DMS 273 treated with DMSO at 0.1 percent for 48 hours (cell line): ENCODE measurements at regions not wholly inside any gene's neighbourhood (a gene's known extent, or its start where the extent isn't known, plus 50 kb on each side); places are given as distances from the start of the nearest gene placed in this dataset.
"Not testable (repeated sequence)": the region's sequence is repeated elsewhere in the genome, so short reads cannot be mapped to it uniquely, and the experiment has no call there.

Experiments
- DNase-seq: peaks from one replicate; lab custom pipeline; 2025; lab: John Stamatoyannopoulos, UW

DNA sequence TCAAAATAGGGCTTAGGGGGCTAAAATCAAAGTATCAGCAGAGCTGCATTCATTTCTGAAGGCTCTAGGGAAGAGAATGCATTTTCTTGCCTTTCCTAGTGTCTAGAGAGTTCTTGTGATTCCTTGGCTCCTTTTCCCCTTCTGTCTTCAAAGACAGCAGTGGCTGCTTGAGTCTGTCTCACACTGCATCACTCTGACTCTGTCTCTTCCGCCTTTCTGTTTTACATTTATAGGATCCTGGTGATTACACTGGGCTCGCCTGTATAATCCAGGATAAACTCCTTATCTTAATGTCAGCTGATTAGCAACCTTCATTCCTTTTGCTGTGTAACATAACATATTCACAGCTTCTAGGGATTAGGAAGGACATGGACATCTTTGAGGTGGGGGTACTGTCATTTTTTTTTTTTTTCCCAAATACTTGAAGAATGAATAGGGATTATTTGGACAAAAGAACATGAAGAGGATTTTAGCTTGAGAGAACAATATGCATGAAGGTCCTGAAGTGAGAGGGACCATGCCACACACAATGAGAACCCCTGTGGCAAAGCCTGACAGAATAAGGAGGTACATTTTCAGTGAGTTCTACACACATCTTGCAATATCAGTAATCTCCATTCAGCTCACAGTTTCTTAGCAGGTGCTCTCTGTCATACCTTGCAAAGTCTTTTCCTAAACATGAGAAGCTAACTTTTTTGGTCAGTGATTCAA, 267.6 kb downstream of the FAM170A start:
- DNase-seq, result no peak

DNA sequence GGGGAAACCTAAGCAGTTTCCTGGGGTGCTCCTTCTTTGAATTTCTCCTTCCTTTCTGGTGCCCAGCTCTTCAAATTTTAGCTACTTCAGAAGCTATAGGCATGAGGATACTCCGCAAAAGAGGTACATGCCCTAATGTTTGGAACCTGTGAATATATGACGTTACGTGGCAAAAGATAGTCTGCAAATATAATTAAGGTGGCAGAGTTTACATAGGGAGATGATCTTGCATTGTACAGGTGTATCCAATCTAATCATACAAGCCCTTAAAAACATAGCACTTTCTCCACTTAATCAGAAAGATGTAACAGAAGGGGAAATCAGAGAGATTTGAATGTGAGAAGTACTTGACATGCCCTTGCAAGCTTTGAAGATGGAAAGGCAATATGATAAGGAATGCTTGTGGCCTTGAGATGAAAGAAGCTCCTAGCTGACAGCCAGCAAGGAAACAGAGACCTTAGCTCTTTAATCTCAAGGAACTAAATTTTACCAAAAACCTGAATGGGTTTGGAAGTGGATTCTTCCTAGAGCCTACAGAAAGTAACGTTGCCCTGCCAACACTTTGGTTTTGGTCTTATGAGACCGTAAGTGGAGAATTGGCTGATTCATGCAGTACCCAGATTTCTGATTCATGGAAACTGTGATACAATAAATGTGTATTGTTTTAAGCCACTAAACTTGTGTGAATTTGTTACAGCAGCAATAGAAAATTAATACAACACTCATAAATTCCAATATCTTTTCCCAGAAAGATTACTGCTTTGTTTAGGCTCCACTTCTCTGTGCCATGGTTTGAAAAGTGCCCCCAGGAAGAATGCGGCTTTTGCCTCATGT, 268.4 kb downstream of the FAM170A start:
- DNase-seq, result no peak

DNA sequence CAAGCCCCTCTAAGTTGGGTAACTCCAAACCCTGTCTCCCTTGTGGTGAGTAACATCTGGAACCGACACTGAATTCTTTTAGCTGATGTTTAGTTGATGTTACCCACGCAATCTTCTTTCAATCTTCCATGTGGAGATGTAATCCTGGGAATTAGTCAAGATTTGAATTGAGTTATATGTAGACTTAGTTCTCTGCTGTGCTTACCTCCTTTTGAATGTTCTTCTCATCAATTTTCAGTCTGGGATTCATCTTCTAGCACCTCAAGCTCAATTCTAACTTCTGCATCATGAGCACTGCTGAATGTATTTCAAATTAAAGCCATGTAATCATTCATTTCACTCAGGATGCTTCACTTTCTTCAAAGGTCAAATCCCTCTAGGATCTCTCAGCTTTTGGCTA, 270.6 kb downstream of the FAM170A start:
- no peak for DNase-seq

DNA sequence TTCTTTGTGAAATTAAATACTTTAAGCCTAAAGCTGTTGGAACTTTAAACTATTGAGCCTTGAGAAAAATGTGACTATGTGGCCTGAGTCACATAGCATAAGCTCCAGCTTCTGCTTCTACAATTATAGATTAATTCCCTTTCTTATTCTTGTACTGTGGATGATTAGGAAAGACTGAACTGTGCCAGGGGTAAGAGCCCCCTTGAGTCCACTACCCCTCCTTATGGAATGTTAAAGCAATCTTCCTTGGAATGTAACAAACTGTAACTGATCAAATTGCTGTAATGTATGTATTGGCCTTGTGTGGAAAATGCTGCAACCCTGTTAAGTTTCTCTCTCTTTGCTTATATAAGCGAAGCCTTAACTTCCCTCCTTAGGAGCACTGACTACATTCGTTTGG, 273.2 kb downstream of the FAM170A start:
- no peak for DNase-seq

DNA sequence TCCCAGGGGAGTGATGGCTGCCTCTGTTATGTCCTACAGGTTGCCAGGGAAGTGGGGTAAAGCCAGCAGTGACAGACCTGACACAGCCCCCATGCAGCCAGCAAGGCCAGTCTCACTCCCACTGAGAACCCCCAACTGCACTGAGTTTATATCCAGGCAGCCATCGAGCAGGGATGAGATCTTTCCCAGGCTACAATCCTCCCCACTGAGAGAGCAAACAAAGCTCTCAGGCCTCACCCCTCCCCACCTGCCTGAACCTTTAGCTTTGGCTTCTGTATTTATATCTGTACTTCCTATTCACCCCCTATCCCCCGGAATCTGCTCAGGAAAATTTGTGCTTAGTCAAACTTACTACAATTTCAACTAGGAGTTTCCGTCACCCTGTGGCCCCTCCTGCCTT, 284.1 kb downstream of the FAM170A start:
- DNase-seq, result no peak

DNA sequence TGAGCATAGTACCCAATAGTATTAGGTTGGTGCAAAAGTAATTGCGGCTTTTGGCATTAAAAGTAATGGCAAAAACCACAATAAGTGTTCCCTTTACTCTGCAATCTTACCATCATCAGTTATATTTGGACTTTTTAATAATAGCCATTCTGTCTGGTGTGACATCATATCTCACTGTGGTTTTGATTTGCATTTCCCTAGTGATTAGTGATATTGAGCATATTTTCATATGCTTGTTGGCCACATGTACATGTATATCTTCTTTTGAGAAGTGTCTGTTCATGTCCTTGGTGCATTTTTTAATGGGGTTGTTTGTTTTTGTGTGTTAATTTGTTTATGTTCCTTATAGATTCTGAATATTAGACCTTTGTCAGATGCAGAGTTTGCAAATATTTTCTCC, 289.9 kb downstream of the FAM170A start:
- no peak for DNase-seq

DNA sequence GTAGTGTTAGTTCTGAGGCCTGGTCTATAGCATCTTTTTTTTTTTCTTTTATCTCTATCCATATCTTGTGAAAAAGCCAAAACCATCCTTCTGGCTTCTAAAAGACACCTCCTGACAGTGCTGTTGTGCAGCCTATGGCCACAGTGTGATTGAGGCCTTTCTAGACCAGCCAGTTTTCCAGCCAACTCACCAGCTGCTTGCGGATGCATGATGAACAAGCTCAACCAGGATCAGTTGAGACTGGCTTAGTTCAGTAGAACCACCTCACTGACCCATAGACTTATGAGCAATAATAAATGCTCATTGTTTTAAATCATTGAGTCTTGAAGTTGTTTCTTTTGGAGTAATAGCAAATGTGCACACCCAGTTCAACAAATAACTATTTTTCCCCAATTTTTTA, 296.9 kb downstream of the FAM170A start:
- DNase-seq, result no peak

DNA sequence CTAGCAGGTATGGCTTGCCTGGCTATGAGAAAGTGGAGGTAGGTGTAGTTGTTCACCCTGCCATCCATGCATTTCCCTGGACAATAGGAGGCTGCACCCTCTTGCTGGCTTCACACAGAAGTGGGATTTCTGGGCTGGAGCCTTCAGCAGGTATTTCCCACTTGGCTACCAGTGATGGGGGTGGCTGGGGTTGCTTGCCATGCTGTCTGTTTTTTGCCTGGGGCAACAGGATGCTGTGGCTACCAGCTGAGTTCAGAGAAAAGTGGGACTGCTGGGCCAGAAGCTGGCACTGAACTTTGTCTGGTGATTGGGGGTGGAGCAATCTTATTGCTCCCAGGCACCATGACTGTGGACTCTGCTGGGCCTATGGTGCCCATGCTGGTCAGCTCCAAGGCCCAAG, 299.6 kb downstream of the FAM170A start:
- DNase-seq, result no peak

DNA sequence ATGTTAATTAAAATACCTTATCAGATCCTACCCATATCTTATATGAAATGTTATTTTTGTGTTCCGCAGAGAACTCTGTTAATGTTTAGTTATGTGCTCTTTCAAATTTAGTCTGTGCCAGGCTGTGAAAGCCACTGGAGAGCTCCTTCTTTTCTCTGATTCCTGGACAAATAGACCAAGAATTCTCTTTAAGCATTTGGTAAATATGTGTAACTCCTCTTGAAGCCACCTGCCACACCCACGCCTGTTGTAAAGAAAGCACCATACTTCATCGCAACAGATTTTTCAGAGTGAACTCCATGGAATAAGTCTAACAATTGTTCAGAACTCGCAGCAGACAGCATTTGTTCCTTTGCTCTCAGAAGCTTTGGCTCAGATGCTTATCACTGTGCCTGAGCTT, 301.1 kb downstream of the FAM170A start:
- no peak for DNase-seq

DNA sequence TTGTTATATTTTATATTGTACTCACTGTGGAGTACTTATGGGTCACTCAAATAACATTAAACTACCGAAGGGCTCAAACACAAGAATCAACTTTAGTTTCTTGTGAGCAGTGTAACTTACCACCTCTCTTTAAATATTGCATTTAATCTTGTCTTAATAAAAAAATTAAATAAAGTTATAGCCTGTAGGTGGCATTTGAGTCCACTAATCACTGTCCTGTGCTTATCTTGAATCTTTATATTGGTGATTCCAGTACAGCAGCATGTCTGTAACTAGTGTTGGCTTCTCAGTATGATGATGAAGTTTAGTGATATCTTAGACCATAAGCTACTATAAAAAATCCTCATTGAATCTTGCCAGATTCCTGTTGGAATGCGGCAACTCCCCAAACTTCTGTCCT, 313.8 kb downstream of the FAM170A start:
- DNase-seq, result no peak

DNA sequence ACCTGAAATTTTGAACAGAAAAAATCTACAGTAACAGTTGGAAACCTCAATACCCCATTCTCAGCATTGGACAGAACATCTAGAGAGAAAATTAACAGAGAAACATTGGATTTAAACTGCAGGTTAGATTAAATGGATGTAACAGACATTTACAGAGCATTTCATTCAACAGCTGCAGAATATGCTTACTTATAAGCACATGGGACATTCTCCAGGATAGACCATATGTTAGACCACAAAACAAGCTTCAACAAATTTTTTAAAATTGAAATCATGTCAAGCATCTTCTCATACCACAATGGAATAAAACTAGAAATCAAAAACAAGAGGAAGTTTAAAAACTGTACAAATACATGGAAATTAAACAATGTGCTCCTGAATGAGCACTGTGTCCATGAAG, 316.3 kb downstream of the FAM170A start:
- no peak for DNase-seq

DNA sequence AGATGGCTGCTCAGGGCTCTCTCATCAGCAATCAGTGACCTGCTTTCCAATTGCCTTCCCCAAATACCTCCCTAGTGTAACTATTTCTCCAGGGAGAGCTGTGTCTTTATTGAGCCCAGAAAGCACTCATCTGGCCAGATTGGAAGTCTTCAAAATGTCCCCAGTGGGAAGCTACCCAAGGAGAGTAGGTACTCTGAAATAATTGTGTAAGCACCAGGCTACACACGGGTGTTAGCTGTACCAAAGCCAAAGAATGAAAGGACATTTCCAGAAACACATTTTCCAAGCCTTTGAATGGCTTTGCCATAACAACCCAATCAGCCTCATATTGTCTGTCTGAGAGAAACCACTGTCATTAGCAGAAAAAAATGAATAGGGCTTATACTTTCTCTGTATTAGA, 318.8 kb downstream of the FAM170A start:
- no peak for DNase-seq

DNA sequence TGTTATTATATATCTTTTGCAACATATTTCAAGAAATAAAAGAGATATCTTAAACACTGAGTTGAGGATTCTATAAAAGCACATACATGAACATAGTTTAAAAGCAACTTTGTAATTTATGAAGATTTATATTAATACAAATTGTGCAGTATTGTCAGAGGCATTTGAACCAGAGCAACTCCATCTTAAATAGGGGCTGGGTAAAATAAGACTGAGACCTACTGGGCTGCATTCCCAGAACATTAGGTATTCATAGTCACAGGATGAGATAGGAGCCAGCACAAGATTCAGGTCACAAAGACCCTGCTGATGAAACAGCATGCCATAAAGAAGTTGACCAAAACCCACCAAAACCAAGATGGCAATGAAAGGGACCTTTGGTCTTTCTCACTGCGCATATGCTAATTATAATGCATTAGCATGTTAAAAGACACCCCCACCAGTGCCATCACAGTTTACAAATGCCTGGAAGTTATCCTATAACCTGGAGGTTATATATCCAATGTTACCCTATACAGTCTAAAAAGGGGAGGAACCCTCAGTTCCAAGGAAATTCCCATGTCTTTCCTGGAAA, 320.2 kb downstream of the FAM170A start:
- no peak for DNase-seq

DNA sequence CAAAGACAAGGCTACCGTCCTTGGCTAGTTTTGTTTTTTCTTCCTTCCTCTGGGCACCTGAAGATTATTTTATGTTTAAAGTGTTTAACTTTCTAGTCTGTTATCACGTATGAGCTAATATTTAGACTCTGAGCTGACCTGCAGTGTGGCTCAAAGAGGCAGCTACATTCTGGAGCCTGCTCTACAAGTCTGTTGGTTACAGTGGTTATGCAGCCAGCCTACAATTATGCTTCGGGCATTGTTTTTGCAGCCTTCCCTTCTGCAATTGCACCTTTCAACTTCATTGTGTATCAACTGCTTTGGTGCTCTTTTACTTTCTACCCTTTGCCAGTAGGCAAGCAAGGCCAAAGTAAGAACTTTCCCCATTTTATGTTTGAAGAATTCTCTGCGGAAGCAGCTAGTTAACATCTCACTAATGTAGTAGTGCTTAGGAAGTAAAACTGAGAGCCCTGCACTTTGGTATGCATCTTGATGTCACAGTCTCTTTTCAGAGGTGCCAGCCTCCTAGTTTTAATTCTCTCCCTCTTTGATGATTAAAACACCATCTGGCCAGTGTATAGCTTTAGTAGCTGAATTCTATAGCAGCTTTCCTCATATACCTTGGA, 322.1 kb downstream of the FAM170A start:
- DNase-seq, result no peak

DNA sequence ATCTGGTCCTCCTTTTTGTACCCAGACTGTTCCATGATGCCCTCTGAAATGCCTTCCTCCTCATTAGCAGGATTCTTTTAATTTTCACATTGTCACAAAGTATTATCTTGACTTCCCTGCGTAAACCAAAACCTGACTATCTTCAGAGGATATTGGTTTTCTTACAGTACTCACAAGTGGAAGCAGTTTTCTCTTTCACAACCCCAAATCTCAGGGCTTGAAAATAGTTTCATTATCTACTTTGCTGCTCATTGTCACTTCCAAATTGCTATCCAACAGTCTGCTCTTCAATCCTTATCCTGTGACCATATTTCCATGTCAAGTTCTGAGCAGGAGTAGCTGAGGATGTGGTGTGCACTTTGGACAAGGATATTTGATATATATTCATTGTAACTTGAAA, 324.1 kb downstream of the FAM170A start:
- no peak for DNase-seq

DNA sequence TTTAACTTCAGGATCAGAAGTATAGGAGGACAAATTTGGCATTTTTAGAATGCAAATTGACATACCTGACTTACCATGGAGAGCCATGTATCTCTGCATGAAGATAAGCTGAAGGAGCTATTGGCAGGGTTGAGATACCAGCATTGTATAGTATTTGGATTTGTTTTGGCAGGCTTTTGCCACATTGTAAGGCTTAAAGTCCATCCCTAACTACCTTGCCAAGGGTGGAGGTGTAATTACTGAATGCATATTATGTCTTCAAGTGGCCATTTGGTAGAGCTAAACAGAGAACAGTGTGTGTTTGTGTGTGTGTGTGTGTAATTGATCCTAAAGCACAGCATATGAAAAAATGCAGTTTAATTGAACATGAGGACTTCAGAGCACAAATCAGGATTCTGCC, 324.7 kb downstream of the FAM170A start:
- DNase-seq, result no peak

DNA sequence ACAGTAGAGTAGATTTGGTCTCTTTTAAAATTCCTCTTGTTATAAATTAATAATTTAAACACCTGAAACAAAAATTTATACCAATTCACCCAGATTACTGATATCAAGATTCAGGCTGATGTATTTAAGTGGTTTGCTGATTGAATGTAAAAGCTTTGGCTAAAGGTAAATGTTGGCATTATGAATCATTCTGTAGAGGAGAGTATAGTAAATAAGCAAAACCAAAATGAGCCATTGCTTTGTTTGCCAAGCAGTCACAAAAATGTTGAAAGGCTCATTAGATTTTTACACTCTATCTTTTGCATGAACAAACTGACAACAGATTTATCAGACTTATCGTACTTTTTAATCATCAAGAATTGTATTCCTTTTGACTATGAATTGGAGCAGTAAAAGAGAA, 332.6 kb downstream of the FAM170A start:
- no peak for DNase-seq

DNA sequence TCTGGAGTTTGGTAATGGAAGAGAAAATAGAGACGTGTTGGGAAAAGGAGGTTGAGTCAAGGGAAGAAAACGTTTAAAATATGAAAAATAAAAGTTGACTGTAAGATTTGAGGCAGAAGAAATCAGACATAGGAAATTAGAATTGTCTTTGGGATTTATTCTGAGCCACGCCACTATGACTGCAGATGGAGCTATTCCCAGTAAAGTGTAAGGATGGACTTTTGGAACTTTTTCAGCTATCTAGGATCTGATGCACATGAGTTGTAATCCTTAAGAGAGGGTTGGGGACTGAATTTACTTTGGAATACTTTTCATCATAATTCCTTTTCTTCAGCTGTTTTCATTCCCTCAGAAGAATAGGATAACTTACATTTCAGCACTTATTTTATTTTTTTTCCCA, 336.7 kb downstream of the FAM170A start:
- no peak for DNase-seq

DNA sequence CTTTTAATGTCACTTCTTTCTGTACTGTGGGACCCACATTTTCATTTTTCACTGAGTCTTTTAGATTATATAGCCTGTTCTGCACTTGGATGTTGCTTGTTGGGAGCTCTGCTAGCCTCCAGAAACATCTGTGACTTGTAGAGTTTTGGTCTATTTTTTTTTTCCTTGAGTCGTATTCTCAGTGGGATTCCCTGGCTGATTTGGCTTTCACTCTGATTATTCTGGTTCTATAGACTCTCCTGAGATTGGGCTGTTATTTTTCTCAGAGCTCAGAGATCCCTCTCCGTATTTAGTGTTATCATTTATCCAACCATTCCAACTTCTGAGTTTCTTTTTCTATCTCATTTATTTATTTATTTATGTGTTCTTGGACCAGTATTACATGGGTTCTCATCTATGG, 339.3 kb downstream of the FAM170A start:
- no peak for DNase-seq

DNA sequence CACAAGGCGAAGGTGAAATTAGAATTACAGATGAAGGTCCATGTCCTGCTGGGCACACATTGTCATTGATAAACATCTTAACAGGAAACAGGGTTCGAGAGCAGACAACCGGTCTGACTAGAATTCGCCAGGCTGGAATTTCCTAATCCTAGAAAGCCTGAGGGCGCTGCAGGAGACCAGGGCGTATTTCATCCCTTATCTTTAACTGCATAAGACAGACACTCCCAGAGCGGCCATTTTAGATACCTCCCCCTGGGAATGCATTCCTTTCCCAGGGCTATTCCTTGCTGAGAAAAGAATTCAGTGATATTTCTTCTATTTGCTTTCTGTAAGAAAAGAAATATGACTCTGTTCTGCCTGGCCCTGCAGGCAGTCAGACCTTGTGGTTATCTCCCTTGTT, 357.7 kb downstream of the FAM170A start:
- not testable (repeated sequence) for DNase-seq

DNA sequence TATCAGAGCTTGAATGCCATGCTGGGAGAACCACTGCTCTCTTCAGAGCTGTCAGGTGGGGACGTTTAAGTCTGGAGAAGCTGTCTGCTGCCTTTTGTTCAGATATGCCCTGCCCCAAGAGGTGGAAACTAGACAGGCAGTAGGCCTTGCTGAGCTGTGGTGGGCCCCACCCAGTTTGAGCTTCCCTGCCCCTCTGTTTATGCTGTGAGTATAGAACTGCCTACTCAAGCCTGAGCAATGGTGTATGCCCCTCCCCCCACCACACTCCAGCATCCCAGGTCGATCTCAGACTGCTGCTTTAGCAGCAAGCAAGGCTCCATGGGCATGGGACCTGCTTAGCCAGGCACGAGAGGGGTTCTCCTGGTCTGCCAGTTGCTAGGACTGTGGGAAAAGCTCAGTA, 362.3 kb downstream of the FAM170A start:
- DNase-seq, result no peak

DNA sequence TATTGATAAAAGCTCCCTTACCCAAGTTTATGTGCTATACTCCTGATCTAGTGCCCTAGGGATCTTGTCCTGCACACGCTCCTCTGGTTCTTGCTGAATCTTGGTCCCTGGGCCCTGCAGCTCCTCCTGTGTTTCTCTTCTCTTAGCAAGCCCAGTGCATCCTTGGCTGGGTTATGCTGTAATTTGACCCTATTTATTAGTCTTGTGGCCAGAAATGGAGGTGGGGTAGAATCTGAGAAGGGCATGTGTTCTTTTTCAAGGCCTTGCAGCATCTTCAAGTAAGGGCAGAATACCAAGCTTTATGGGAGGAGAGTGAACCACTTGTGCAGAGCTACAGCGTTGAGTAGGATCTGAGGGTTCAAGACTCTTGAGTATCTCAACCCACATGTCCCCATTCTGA, 366.8 kb downstream of the FAM170A start:
- DNase-seq, result no peak

DNA sequence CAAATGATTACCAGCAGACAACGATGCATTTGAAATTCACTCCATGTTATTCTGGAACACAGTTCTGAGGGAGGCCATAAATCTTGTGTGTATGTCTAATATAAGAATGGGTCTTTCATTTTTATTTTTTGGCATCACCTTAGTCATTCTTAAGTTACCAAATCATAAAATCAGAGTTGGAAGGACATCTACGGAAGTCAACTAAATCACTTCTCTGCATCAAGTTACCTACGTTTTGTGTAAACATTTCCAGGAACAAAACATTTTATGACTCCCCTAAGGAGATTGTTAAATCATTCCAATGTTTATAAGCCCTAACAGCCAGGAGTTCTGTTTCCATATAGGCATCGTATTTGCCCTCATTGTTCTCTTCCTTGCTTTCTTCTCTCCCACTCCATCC, 378.2 kb downstream of the FAM170A start:
- no peak for DNase-seq
